Thyroid gland (tissue), 4 donors: ENCODE measurements at regions not wholly inside any gene's neighbourhood (a gene's known extent, or its start where the extent isn't known, plus 50 kb on each side); places are given as distances from the start of the nearest gene placed in this dataset.

ENCODE experiments used
- DNase-seq, 2 donors: peaks; one replicate each; pipeline ENCODE4 v3.0.0-alpha.2; 2019
- H3K27ac ChIP-seq, 3 donors: fragments of 200-600 bp; sonication (generic); 1 replicate in 2 of 3; 2 replicates in 1 of 3; pipeline ENCODE4 v1.5.1; 2016 to 2019; ENCODE audit warnings: mild to moderate bottlenecking in 1 of 3, moderate library complexity in 1 of 3
- H3K27me3 ChIP-seq: fragments of 200-600 bp; sonication (generic); one replicate; pipeline ENCODE4 v1.5.1; 2019
- H3K36me3 ChIP-seq, 2 donors: fragments of 200-600 bp; sonication (generic); one replicate each; pipeline ENCODE4 v1.5.1; 2016 to 2019
- H3K4me1 ChIP-seq, 2 donors: fragments of 200-600 bp; sonication (generic); one replicate each; pipeline ENCODE4 v1.5.1; 2017 to 2019
- H3K4me3 ChIP-seq, 3 donors: fragments of 200-600 bp; sonication (generic); replicated peaks in 1 of 3; 1 replicate in 2 of 3; 2 replicates in 1 of 3; pipeline ENCODE4 v1.5.1; 2016; ENCODE audit warnings: mild to moderate bottlenecking in 1 of 3
- H3K9me3 ChIP-seq: fragments of 200-600 bp; sonication (generic); one replicate; pipeline ENCODE4 v1.5.1; 2017
- CTCF ChIP-seq, 6 experiments: fragments of 200-600 bp in 3 of 6; fragments of 450-650 bp in 3 of 6; sonication (generic) in 3 of 6; IDR thresholded peaks; one replicate each; pipeline ENCODE4 v1.5.1; 2016 to 2019; ENCODE audit warnings: antibody characterized with exemption in 6 of 6, mild to moderate bottlenecking in 2 of 6, inconsistent platforms in 1 of 6, moderate library complexity in 1 of 6
- POLR2A ChIP-seq, 2 donors: fragments of 450-650 bp; IDR thresholded peaks; one replicate each; pipeline ENCODE4 v1.6.1; 2017; ENCODE audit warnings: antibody characterized with exemption in 2 of 2, mild to moderate bottlenecking in 2 of 2, moderate library complexity in 1 of 2
- WGBS, 2 donors: methylation state at CpG; one replicate each; pipeline ENCODE4 v1.1.5; 2017; 5-methylcytosine and 5-hydroxymethylcytosine counted together
- intact Hi-C: fragments of 100-400 bp; cut with DNase I; formaldehyde crosslinking; loops from one replicate; pipeline ENCODE4 v1.15.1; 2023

- Histone ChIP-seq H3K36me3 (no peaks in the 10 kb centered on the region), H3K9me3 (no peaks in the 10 kb centered on the region), H3K27ac (no peak overlapping the region), H3K4me3 (no peak overlapping the region), H3K4me1 (no peaks in the 10 kb centered on the region), H3K27me3 (no peaks in the 10 kb centered on the region)
- WGBS, 2 donors: 69 to 79% methylated on average over 3 of the region's 3 CpGs
- no peak for TF ChIP-seq POLR2A (IDR thresholded peaks at IDR 0.05)
- intact Hi-C loops: no loop called here
- no peak for DNase-seq
Observed at GRCh38 chr4:166460769-166461550, 587.9 kb downstream of the TLL1 start.

- Histone ChIP-seq H3K9me3 (no peaks in the 10 kb centered on the region), H3K27me3 (no peaks in the 10 kb centered on the region), H3K4me1 (no peaks in the 10 kb centered on the region), H3K36me3 (no peaks in the 10 kb centered on the region), H3K27ac (no peak overlapping the region), H3K4me3 (no peak overlapping the region)
- WGBS, 2 donors: 81 to 89% methylated on average over 2 of the region's 2 CpGs
- TF ChIP-seq POLR2A (IDR thresholded peaks at IDR 0.05): no peak
- TF ChIP-seq CTCF (IDR thresholded peaks at IDR 0.05): no peak
- no peak for DNase-seq
- intact Hi-C loops: no loop called here
Observed at GRCh38 chr4:166481055-166481454, 608.0 kb downstream of the TLL1 start.

- Histone ChIP-seq H3K4me3 (no peak overlapping the region), H3K36me3 (no peaks in the 10 kb centered on the region), H3K27me3 (no peaks in the 10 kb centered on the region), H3K4me1 (no peaks in the 10 kb centered on the region), H3K27ac (no peak overlapping the region), H3K9me3 (no peaks in the 10 kb centered on the region)
- TF ChIP-seq CTCF (IDR thresholded peaks at IDR 0.05) (no peak), POLR2A (IDR thresholded peaks at IDR 0.05) (no peak)
- no peak for DNase-seq
- intact Hi-C loops: no loop called here
Observed at GRCh38 chr4:166481739-166482138, 608.7 kb downstream of the TLL1 start.

- no peak overlapping the region for H3K27ac ChIP-seq
- H3K36me3 ChIP-seq: no peaks in the 10 kb centered on the region
- no peak for TF ChIP-seq CTCF (IDR thresholded peaks at IDR 0.05)
- TF ChIP-seq POLR2A (IDR thresholded peaks at IDR 0.05): no peak
- no peak overlapping the region for H3K4me3 ChIP-seq
- H3K4me1 ChIP-seq: no peaks in the 10 kb centered on the region
- no peaks in the 10 kb centered on the region for H3K27me3 ChIP-seq
- no peaks in the 10 kb centered on the region for H3K9me3 ChIP-seq
- no peak for DNase-seq
- 85 to 89% methylated on average over 1 of the region's 1 CpG for WGBS, 2 donors
- intact Hi-C loops: no loop called here
Observed at GRCh38 chr4:166482758-166483157, 609.7 kb downstream of the TLL1 start.

GRCh38 chr4:166491635-166492034 lies 618.6 kb downstream of the TLL1 start:
- WGBS, 2 donors: 71% methylated on average over 1 of the region's 1 CpG
- no peaks in the 10 kb centered on the region for H3K36me3 ChIP-seq
- no peaks in the 10 kb centered on the region for H3K4me1 ChIP-seq
- TF ChIP-seq CTCF (IDR thresholded peaks at IDR 0.05): no peak
- intact Hi-C loops: no loop called here
- H3K4me3 ChIP-seq: no peak overlapping the region
- no peaks in the 10 kb centered on the region for H3K9me3 ChIP-seq
- no peak overlapping the region for H3K27ac ChIP-seq
- H3K27me3 ChIP-seq: no peaks in the 10 kb centered on the region
- no peak for DNase-seq
